Progenitor cell of endocrine pancreas (in vitro differentiated cells): ENCODE measurements at regions not wholly inside any gene's neighbourhood (a gene's known extent, or its start where the extent isn't known, plus 50 kb on each side); places are given as distances from the start of the nearest gene placed in this dataset.

Experiments
- DNase-seq: peaks from one replicate; pipeline ENCODE4 v3.0.0; 2021; ENCODE audit warnings: low spot score; ENCODE audit not compliant: unreplicated experiment
- H3K27ac Mint-ChIP-seq: 2 replicates; pipeline ENCODE4 v1.8.0; 2021; ENCODE audit warnings: mild to moderate bottlenecking, moderate library complexity, mixed read lengths
- H3K27me3 Mint-ChIP-seq: 2 replicates; pipeline ENCODE4 v1.8.0; 2021; ENCODE audit warnings: mixed read lengths
- H3K36me3 Mint-ChIP-seq: 2 replicates; pipeline ENCODE4 v1.8.0; 2022; ENCODE audit warnings: mixed read lengths; ENCODE audit not compliant: insufficient read depth
- H3K4me1 Mint-ChIP-seq: 2 replicates; pipeline ENCODE4 v1.8.0; 2021; ENCODE audit warnings: low read depth, mixed read lengths
- H3K4me3 Mint-ChIP-seq: 2 replicates; pipeline ENCODE4 v1.8.0; 2021; ENCODE audit warnings: low read depth, mild to moderate bottlenecking, moderate library complexity, mixed read lengths
- H3K9me3 Mint-ChIP-seq: 2 replicates; pipeline ENCODE4 v1.8.0; 2021; ENCODE audit warnings: low read depth, mixed read lengths
- TF ChIP-seq, protein P1 (sequence below): fragments of 200-600 bp; sonication (generic); IDR thresholded peaks from one replicate; pipeline ENCODE4 v1.5.0; 2021; ENCODE audit warnings: antibody characterized with exemption, mild to moderate bottlenecking; ENCODE audit not compliant: unreplicated experiment

GRCh38 chr1:22370190-22370498 is 81.5 kb upstream of the ZBTB40 start:
- Mint-ChIP-seq H3K27ac (no peak overlapping the region), H3K4me1 (no peaks in the 10 kb centered on the region), H3K36me3 (no peaks in the 10 kb centered on the region), H3K9me3 (no peaks in the 10 kb centered on the region), H3K27me3 (peaks cover 60% of the 10 kb centered on the region), H3K4me3 (no peak overlapping the region)
- TF ChIP-seq, protein P1, sequence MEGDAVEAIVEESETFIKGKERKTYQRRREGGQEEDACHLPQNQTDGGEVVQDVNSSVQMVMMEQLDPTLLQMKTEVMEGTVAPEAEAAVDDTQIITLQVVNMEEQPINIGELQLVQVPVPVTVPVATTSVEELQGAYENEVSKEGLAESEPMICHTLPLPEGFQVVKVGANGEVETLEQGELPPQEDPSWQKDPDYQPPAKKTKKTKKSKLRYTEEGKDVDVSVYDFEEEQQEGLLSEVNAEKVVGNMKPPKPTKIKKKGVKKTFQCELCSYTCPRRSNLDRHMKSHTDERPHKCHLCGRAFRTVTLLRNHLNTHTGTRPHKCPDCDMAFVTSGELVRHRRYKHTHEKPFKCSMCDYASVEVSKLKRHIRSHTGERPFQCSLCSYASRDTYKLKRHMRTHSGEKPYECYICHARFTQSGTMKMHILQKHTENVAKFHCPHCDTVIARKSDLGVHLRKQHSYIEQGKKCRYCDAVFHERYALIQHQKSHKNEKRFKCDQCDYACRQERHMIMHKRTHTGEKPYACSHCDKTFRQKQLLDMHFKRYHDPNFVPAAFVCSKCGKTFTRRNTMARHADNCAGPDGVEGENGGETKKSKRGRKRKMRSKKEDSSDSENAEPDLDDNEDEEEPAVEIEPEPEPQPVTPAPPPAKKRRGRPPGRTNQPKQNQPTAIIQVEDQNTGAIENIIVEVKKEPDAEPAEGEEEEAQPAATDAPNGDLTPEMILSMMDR = no peak
- no peak for DNase-seq

- no peak overlapping the region for H3K27ac Mint-ChIP-seq
Observed at GRCh38 chr1:22371408-22371807, 80.2 kb upstream of the ZBTB40 start.

GRCh38 chr1:22373252-22373651 is 78.4 kb upstream of the ZBTB40 start:
- H3K4me1 Mint-ChIP-seq = no peaks in the 10 kb centered on the region
- no peaks in the 10 kb centered on the region for H3K9me3 Mint-ChIP-seq
- H3K4me3 Mint-ChIP-seq = no peak overlapping the region
- DNase-seq = no peak
- TF ChIP-seq, protein P1 = no peak
- H3K27me3 Mint-ChIP-seq = peaks cover 46% of the 10 kb centered on the region
- H3K27ac Mint-ChIP-seq = no peak overlapping the region
- H3K36me3 Mint-ChIP-seq = no peaks in the 10 kb centered on the region

More at GRCh38 chr1:22371408-22371807, 80.2 kb upstream of the ZBTB40 start:
- Mint-ChIP-seq H3K27me3 (peaks cover 54% of the 10 kb centered on the region), H3K36me3 (no peaks in the 10 kb centered on the region), H3K9me3 (no peaks in the 10 kb centered on the region), H3K4me3 (no peak overlapping the region), H3K4me1 (no peaks in the 10 kb centered on the region)
- no peak for DNase-seq
- TF ChIP-seq, protein P1 = no peak

- Mint-ChIP-seq H3K4me3 (no peak overlapping the region), H3K27me3 (peaks cover 42% of the 10 kb centered on the region), H3K36me3 (no peaks in the 10 kb centered on the region), H3K4me1 (no peaks in the 10 kb centered on the region), H3K27ac (no peak overlapping the region), H3K9me3 (no peaks in the 10 kb centered on the region)
- no peak for DNase-seq
- TF ChIP-seq, protein P1 = no peak
Observed at GRCh38 chr1:22374001-22374400, 77.7 kb upstream of the ZBTB40 start.

- TF ChIP-seq, protein P1 = no peak
- Mint-ChIP-seq H3K36me3 (no peaks in the 10 kb centered on the region), H3K9me3 (no peaks in the 10 kb centered on the region), H3K27ac (no peak overlapping the region), H3K27me3 (peaks cover 27% of the 10 kb centered on the region), H3K4me1 (no peaks in the 10 kb centered on the region), H3K4me3 (no peak overlapping the region)
- DNase-seq = no peak
Observed at GRCh38 chr1:22375601-22376000, 76.0 kb upstream of the ZBTB40 start.

GRCh38 chr1:22376001-22376400 is 75.7 kb upstream of the ZBTB40 start:
- no peak for DNase-seq
- H3K9me3 Mint-ChIP-seq = no peaks in the 10 kb centered on the region
- no peak overlapping the region for H3K4me3 Mint-ChIP-seq
- no peak overlapping the region for H3K27ac Mint-ChIP-seq
- H3K27me3 Mint-ChIP-seq = peaks cover 27% of the 10 kb centered on the region
- no peaks in the 10 kb centered on the region for H3K36me3 Mint-ChIP-seq
- TF ChIP-seq, protein P1 = no peak
- no peaks in the 10 kb centered on the region for H3K4me1 Mint-ChIP-seq
